GM21737 (cell line): ENCODE measurements at regions not wholly inside any gene's neighbourhood (a gene's known extent, or its start where the extent isn't known, plus 50 kb on each side); places are given as distances from the start of the nearest gene placed in this dataset.
"Not testable (repeated sequence)": the region's sequence is repeated elsewhere in the genome, so short reads cannot be mapped to it uniquely, and the experiment has no call there.

ENCODE experiments used
- ATAC-seq: cut with Tn5 transposase; IDR thresholded peaks from one replicate; pipeline ENCODE4 v1.9.1; 2021; ENCODE audit warnings: mild to moderate bottlenecking, moderate library complexity; ENCODE audit not compliant: unreplicated experiment

- not testable (repeated sequence) for ATAC-seq
Observed at GRCh38 chr7:135872861-135873260, 104.3 kb downstream of the MTPN start.

DNA sequence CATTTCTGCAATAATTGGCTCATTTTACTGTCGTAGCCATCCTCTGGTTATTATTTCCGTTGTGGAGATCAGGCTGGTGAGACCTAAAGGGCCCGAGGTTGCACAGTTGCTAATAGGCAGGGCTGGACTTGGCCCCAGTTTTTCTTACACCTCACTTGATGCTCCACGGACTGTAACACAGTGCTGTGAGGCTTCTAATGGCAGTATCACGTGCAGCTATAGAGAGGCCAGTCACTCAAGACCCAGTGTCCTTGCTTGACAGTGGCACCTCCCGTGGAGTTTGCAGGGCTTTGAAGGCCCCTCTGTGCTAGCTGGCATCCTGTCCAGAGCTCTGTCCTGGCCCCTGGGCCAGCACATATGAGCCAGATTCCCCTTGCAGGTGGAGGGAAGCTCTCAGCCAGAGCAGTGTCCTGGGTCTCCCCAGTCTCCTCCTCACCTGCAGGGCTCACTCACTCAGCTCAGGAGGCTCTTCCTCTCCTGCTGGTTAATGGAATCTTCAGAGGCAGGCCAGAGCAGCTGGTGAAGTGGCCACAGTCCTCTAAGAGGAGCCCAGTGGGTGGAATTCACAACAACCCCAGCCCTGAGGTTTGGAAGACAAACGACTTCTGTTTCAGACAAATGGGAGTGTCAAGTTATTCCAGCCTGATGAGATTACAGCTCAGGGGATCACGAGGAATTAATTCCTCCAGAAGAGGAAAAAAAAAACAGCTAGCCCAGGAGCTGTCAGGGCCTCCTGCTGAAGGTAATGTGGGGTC, 114.2 kb upstream of the FAM180A start:
- ATAC-seq, result no peak

- ATAC-seq, result no peak
Observed at GRCh38 chr7:135859538-135859937, 110.9 kb upstream of the FAM180A start.

DNA sequence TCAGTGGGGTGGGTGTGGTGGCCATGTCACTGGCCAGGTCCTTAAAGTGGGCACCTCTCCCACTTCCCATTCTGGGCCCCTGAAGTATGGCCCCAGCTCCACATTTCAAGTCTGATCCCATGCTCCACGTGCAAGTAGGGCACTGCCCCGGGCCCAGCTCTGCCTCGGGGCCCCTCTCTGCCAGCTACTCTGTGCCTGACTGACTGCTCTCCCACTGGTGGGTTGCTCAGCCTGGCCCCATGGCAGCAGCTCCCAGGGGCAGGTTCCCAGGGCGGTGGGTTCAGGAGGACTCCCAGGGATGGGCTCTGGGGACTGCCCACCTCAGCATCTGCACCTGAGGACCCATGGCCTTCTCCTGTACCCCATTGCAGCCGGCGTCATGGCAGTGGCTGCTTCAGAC, 110.2 kb upstream of the FAM180A start:
- no peak for ATAC-seq

- no peak for ATAC-seq
Observed at GRCh38 chr7:135858379-135858778, 109.8 kb upstream of the FAM180A start.

GRCh38 chr7:135857519-135858274, 109.1 kb upstream of the FAM180A start:
- ATAC-seq, result no peak

DNA sequence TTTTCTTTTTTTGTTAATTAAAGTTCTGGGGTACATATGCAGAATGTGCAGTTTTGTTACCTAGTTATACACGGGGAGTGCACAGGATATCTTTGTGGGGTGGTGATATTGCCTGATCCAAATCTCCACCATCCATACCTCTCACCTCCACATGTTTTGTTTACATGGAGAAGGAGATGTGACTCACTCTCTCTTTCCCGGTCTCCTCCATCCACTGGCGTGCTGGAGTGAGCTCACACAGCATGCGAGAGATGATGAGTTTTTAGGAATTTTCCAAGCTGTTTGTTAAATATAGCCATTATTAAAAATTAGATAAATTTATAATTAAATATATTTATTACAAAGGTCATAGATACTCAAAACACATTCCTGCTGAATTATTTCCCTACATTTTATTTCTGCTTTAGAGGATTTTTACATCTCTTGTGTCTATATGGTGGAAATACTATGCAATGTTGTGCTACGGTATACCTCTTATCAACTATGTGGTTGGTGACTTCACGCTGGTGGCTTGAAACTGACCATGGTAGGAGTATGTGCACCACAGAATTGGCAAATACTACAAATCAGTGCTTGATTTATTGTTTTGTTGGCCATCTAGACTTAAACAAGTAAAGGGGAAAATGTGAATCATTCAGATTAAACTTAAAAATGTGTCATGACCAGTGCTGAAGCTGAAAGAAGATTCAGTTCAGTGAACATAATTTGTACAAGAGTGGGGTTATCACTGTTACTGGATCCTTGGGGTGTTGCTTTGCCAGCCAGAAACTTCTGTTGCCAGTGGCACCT, 107.9 kb upstream of the FAM180A start:
- no peak for ATAC-seq

DNA sequence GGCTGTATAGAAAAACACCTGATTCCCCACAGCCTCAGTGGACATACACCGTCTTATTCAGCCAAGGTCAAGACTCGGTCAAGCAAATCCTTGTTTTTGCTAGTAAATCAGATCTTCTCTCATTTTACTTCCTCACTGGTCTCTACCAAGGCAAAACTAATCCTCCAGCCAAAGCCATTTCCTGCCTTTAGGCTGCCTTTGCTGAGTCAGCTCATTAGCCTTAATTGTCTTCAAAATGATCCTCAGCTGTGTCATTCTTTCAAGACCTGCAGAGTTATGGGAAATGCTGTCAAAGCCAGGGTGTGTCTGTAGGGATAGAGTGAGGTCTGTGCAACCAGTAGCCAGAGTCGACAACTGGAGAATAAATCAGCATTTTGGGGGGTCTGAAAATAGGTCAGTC, 107.2 kb upstream of the FAM180A start:
- no peak for ATAC-seq

- no peak for ATAC-seq
Observed at GRCh38 chr7:135853499-135853898, 104.9 kb upstream of the FAM180A start.

GRCh38 chr7:135853008-135853407, 104.4 kb upstream of the FAM180A start:
- ATAC-seq, result no peak

DNA sequence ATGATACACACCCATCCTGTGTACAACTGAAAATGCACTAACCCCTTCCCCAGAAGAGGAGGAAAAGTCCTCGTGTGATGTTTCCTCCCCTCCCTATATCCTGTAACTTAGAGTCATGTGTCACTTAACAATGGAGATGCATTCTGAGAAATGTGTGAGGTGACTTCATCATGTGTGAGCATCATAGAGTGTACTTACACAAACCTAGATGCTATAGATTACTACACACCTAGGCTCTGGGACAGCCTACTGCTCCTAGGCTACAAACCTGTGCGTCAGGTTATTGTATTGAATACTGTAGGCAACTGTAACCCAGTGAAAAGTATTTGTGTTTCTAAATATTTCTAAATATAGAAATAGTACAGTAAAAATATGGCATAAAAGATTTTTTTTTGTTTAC, 98.6 kb upstream of the FAM180A start:
- ATAC-seq, result no peak

- no peak for ATAC-seq
Observed at GRCh38 chr7:135846339-135846738, 97.7 kb upstream of the FAM180A start.

DNA sequence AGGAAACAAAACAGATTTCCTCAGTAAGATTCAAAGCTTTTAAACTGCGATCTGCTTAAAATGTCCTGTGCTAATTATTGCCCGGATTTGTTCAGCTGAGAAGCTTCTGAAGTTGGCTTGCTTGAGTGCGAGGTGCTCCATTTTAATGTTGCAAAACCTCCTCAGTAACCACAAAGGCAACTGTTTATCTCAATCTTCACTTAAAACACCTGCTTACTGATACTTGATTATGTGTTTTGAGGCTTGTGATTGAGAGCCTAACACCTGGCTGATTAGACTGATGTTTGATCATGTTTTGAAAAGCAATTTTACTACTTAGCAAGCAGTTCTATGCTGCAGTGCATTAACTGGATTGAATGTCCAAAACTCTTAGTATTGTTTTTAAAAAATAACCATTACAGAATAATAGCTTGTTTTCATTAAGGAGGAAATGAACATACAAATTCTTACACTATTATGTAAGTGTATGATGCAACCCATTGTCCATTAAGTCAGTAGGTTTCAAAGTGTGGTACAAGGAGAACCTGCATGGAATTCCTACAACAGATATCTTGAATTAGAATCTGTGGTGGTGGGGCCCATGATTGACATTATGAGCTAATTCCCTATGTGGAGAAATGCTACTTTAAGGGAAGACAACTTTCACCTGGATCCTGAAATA, 96.9 kb upstream of the FAM180A start:
- ATAC-seq, result no peak

- ATAC-seq, result no peak
Observed at GRCh38 chr7:135844903-135845302, 96.3 kb upstream of the FAM180A start.

DNA sequence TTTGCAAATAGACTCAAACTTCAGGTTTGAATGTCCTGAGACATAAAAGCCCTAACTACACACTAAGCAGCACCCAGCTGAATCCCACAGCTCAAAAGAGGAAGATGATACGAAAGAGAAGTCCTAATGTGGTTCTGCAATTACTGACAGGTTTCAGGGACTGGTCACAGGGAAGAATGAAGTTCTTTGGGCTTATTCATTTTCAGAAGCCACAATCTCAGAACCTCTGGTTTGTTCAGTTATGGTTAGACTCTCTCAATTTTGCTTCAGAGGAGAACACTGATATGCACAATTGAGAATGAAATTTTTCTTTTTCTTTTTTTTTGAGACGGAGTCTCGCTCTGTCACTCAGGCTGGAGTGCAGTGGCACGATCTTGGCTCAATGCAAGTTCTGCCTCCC, 94.6 kb upstream of the FAM180A start:
- peak; percentile 93 for ATAC-seq

GRCh38 chr7:135842446-135843179, 94.0 kb upstream of the FAM180A start:
- no peak for ATAC-seq

DNA sequence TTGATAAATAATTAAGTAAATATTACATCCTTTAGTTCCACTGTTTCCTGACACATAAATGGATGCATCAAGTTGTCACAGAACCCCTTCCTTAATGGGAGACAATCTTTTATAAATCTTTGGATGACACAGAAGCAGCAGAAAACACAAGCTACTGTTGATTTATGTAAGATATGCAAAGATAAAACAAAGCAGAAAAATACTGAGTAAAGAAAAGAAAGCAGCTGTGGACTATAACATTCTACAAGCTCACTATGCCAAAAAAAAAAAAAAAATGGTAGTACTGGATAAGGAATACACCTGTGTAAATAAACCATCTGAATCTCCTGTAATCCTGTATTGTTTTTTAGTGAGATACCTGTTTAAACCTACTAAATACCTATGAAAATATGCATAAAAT, 92.0 kb upstream of the FAM180A start:
- ATAC-seq, result no peak

- no peak for ATAC-seq
Observed at GRCh38 chr7:135837675-135838074, 89.1 kb upstream of the FAM180A start.

DNA sequence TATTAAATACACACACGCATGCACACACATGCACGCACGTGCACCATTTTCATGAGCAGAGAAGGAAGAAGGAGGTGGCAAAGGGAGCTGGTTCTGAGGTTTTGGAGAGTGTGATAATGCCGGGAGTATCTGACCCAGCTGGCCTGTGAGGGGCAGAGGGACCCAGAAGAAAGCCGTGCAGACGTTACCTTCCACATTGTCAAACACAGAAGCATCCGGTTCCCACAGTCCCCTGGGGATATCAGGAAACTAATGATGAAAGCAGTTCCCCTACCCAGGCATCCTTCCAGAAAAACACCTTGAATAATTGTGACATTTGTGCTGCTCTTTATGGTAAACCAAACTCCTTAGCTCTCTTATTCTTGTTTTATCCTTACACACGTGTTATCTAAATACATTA, 85.7 kb upstream of the FAM180A start:
- no peak for ATAC-seq

- ATAC-seq, result no peak
Observed at GRCh38 chr7:135833642-135834041, 85.0 kb upstream of the FAM180A start.
